ENCODE measurements at regions not wholly inside any gene's neighbourhood (a gene's known extent, or its start where the extent isn't known, plus 50 kb on each side); places are given as distances from the start of the nearest gene placed in this dataset.
"Not testable (repeated sequence)": the region's sequence is repeated elsewhere in the genome, so short reads cannot be mapped to it uniquely, and the experiment has no call there.

DNA sequence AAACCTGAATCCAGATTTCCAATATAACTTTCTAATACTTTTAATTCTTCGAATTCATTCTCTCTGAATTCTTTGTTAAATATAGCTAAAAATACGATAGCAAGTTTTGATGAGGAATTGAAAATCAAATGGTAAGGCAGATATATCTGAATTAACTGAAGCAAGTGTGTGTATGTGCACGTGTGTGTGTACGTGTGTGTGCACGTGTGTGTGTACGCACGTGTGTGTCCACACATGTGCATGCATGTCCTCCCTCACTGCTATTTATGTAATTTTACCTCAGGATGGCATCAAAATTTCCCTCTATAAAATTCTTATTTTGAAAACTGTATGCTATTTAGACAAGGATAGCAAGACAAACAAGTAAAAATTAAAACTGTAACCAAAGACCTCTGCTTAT is 961.3 kb upstream of the CNTN5 start:
- no peaks in the 10 kb centered on the region for H3K9me3 Mint-ChIP-seq (ENCODE audit: unreplicated experiment)
- no peak for DNase-seq (ENCODE audit: low spot score)
- no peaks in the 10 kb centered on the region for H3K36me3 Mint-ChIP-seq (ENCODE audit: low read depth, unreplicated experiment)
- H3K27ac Mint-ChIP-seq (ENCODE audit: unreplicated experiment) = no peak overlapping the region
- no peak overlapping the region for H3K4me3 Mint-ChIP-seq (ENCODE audit: unreplicated experiment)
- H3K4me1 Mint-ChIP-seq (ENCODE audit: unreplicated experiment) = no peaks in the 10 kb centered on the region
- H3K27me3 Mint-ChIP-seq (ENCODE audit: unreplicated experiment) = no peaks in the 10 kb centered on the region
- TF ChIP-seq, protein P1, sequence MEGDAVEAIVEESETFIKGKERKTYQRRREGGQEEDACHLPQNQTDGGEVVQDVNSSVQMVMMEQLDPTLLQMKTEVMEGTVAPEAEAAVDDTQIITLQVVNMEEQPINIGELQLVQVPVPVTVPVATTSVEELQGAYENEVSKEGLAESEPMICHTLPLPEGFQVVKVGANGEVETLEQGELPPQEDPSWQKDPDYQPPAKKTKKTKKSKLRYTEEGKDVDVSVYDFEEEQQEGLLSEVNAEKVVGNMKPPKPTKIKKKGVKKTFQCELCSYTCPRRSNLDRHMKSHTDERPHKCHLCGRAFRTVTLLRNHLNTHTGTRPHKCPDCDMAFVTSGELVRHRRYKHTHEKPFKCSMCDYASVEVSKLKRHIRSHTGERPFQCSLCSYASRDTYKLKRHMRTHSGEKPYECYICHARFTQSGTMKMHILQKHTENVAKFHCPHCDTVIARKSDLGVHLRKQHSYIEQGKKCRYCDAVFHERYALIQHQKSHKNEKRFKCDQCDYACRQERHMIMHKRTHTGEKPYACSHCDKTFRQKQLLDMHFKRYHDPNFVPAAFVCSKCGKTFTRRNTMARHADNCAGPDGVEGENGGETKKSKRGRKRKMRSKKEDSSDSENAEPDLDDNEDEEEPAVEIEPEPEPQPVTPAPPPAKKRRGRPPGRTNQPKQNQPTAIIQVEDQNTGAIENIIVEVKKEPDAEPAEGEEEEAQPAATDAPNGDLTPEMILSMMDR (IDR thresholded peaks at IDR 0.05; ENCODE audit: unreplicated experiment) = no peak

DNA sequence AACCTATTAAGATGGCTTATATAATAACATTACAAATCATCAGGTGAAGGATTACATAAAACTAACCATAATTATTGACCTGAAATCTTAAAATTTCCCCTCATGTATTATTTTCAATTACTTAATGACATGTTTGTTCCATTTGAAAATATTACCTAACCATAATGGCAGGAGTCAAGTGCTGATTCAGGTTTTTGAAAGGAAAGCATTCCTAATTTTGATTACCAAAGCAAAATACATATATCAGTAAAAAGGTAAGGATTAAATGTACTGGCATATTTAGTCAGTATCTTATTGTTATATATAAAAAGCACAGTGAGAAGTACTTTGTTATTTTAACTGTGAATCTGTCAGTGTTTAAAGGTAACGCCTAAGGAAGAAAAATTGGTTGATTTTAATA is 960.0 kb upstream of the CNTN5 start:
- no peak overlapping the region for H3K4me3 Mint-ChIP-seq (ENCODE audit: unreplicated experiment)
- no peak for DNase-seq (ENCODE audit: low spot score)
- no peaks in the 10 kb centered on the region for H3K36me3 Mint-ChIP-seq (ENCODE audit: low read depth, unreplicated experiment)
- no peaks in the 10 kb centered on the region for H3K4me1 Mint-ChIP-seq (ENCODE audit: unreplicated experiment)
- H3K27me3 Mint-ChIP-seq (ENCODE audit: unreplicated experiment) = no peaks in the 10 kb centered on the region
- H3K9me3 Mint-ChIP-seq (ENCODE audit: unreplicated experiment) = no peaks in the 10 kb centered on the region
- H3K27ac Mint-ChIP-seq (ENCODE audit: unreplicated experiment) = no peak overlapping the region
- TF ChIP-seq, protein P1 (IDR thresholded peaks at IDR 0.05; ENCODE audit: unreplicated experiment) = no peak

DNA sequence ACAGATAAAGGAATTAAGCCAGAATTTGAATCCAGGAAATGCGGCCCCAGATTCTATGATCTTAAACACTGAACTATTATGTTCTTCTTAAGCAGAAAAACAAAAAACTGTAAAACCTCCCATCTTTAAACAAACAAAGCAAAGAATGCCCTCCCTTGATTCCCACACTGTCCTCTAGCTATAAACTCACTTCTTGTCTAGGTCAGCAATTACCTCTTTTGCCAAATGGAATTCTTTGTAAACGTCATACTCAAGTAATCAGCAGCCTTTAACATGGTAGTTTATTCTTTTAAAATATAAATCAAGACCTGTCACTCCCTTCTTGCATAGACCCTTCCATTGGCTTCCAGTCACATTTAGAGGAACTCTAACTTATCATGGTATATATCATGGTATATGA is 958.9 kb upstream of the CNTN5 start:
- no peak for DNase-seq (ENCODE audit: low spot score)
- TF ChIP-seq, protein P1 (IDR thresholded peaks at IDR 0.05; ENCODE audit: unreplicated experiment) = no peak
- no peaks in the 10 kb centered on the region for H3K27me3 Mint-ChIP-seq (ENCODE audit: unreplicated experiment)
- no peak overlapping the region for H3K4me3 Mint-ChIP-seq (ENCODE audit: unreplicated experiment)
- no peak overlapping the region for H3K27ac Mint-ChIP-seq (ENCODE audit: unreplicated experiment)
- H3K36me3 Mint-ChIP-seq (ENCODE audit: low read depth, unreplicated experiment) = no peaks in the 10 kb centered on the region
- H3K9me3 Mint-ChIP-seq (ENCODE audit: unreplicated experiment) = no peaks in the 10 kb centered on the region
- no peaks in the 10 kb centered on the region for H3K4me1 Mint-ChIP-seq (ENCODE audit: unreplicated experiment)

DNA sequence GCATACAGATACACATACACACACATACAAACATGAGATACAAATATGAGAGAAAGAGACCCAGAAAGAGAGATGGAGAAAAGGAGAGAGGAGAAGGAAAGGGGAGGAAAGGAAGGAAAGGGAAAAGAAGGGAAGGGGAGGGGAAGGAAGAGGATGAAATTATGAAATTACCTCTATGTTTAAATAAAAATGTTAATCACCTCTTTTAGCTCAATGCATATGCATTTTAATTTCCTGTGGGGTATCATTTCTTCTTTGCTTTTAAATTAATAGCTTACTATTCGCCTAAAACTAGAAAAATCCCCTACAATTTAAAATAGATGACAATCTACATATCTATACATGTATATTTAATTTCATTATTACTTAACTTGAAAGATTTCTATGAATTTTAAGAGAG is 958.0 kb upstream of the CNTN5 start:
- no peaks in the 10 kb centered on the region for H3K4me1 Mint-ChIP-seq (ENCODE audit: unreplicated experiment)
- no peak overlapping the region for H3K27ac Mint-ChIP-seq (ENCODE audit: unreplicated experiment)
- no peaks in the 10 kb centered on the region for H3K9me3 Mint-ChIP-seq (ENCODE audit: unreplicated experiment)
- H3K27me3 Mint-ChIP-seq (ENCODE audit: unreplicated experiment) = no peaks in the 10 kb centered on the region
- no peak for DNase-seq (ENCODE audit: low spot score)
- TF ChIP-seq, protein P1 (IDR thresholded peaks at IDR 0.05; ENCODE audit: unreplicated experiment) = no peak
- no peak overlapping the region for H3K4me3 Mint-ChIP-seq (ENCODE audit: unreplicated experiment)
- no peaks in the 10 kb centered on the region for H3K36me3 Mint-ChIP-seq (ENCODE audit: low read depth, unreplicated experiment)

DNA sequence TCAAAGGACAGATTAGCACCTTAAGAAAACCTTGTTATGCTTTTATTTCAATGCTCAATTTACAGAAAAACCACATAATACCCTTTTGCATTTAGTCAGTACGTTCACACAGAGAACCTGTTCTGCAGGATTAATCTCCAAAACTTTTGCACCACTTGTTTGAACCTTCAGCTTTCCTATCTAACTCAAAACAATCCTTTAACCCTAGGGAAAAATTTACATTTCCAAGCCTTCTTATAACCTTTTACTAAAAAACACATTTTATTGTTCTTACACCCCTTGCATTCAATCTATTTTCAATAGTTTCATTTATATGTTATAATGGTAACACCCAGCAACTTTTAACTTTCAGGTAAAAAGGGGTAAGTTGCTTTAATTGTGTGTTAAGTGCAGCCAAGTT is 952.5 kb upstream of the CNTN5 start:
- Mint-ChIP-seq H3K27me3 (ENCODE audit: unreplicated experiment) (peaks cover 2% of the 10 kb centered on the region), H3K27ac (ENCODE audit: unreplicated experiment) (no peak overlapping the region), H3K4me3 (ENCODE audit: unreplicated experiment) (no peak overlapping the region), H3K4me1 (ENCODE audit: unreplicated experiment) (no peaks in the 10 kb centered on the region), H3K36me3 (ENCODE audit: low read depth, unreplicated experiment) (no peaks in the 10 kb centered on the region), H3K9me3 (ENCODE audit: unreplicated experiment) (no peaks in the 10 kb centered on the region)
- TF ChIP-seq, protein P1 (IDR thresholded peaks at IDR 0.05; ENCODE audit: unreplicated experiment) = no peak
- DNase-seq (ENCODE audit: low spot score) = no peak

DNA sequence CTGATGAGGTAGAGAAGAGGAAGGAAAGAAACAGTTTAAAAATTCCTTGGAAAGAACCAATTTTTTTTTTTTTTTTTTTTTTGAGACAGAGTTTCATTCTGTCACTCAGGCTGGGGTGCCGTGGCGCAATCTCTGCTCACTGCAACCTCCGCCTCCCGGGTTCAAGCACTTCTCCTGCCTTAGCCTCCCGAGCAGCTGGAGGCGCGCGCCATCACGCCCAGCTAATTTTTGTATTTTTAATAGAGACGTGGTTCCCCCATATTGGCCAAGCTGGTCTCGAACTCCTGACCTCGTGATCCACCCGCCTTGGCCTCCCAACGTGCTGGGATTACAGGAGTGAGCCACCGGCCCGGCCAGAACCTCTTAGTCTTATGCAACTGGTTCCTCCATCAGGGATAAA is 951.6 kb upstream of the CNTN5 start:
- H3K4me1 Mint-ChIP-seq (ENCODE audit: unreplicated experiment); H3K9me3 Mint-ChIP-seq (ENCODE audit: unreplicated experiment); H3K27ac Mint-ChIP-seq (ENCODE audit: unreplicated experiment); H3K4me3 Mint-ChIP-seq (ENCODE audit: unreplicated experiment); H3K36me3 Mint-ChIP-seq (ENCODE audit: low read depth, unreplicated experiment); H3K27me3 Mint-ChIP-seq (ENCODE audit: unreplicated experiment); DNase-seq (ENCODE audit: low spot score): not testable (repeated sequence)
